ENCODE measurements at regions not wholly inside any gene's neighbourhood (a gene's known extent, or its start where the extent isn't known, plus 50 kb on each side); places are given as distances from the start of the nearest gene placed in this dataset.

DNA sequence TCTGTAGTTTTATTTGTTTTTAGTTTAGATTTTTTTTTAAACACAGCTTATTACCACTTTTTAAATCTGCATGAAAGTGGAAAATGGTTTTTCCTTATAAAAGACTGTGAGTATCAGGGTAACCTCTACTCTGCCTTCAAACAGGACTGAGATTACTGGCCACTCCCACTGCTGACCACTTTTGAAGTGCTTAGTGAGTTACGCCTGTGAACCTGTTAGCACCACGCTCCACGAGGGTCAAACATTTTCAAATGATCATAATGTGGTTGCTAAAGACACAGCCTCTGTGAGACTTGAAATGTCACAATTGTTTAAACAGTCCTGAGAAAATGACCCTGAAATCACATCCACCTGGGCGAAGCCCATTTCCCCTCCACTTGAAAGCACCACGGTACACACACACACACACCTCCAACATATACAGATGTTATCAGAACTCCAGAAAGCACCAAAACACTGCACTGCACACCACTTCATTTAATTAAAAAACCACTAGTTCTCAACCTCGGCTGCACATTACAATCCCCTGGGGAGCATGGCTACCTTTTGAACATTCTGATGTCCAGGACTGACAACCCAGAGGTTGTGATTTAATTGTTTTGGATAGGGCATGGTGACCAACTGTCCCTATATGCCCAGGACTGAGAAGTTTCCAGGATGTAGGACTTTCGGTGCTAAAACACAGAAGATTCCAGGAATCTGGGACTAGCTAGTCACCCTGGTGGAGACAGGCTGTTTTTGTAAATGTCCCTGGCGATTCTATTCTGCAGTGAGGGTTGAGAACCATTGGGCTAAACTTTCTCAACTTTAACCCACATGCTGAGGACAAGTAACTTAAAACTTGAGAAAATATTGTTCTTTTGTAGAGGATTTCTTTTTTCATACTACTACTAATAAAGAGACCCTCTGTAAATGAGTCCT is 176.4 kb upstream of the MYLIP start:
- no peak for TF ChIP-seq CTCF (conservative IDR thresholded peaks at IDR 0.05)
- TF ChIP-seq ZFX (IDR thresholded peaks at IDR 0.05): no peak
